H1 (cell line): ENCODE measurements at regions not wholly inside any gene's neighbourhood (a gene's known extent, or its start where the extent isn't known, plus 50 kb on each side); places are given as distances from the start of the nearest gene placed in this dataset.

Experiments used
- CTCF ChIA-PET: fragments of 300-600 bp; sonication (Branson Sonifier 250); formaldehyde crosslinking; loops from one replicate; lab custom pipeline; 2021; ENCODE audit not compliant: partially characterized antibody; lab: Charles Lee
- POLR2A ChIA-PET: fragments of 300-600 bp; sonication (Branson Sonifier 250); formaldehyde crosslinking; loops from one replicate; lab custom pipeline; 2021; ENCODE audit warnings: inconsistent platforms; ENCODE audit not compliant: partially characterized antibody; lab: Charles Lee
- DNase-seq, 2 experiments: peaks; one replicate each; pipeline versions ENCODE4 v3.0.0 to v3.0.0-alpha.2; 2010 to 2022; ENCODE audit warnings: low spot score in 2 of 2, low read depth in 1 of 2, mixed read lengths in 1 of 2
- FAIRE-seq: peaks from 2 replicates; lab custom pipeline; 2011; peaks lifted over from hg19 to GRCh38; lab: Jason Lieb, UNC
- H2AFZ ChIP-seq: 2 replicates; pipeline ENCODE4 v1.8.1; 2012; ENCODE audit warnings: low read length, inconsistent platforms
- H2AK5ac ChIP-seq: 2 replicates; pipeline ENCODE4 v1.6.1; 2013; ENCODE audit warnings: low read depth, low read length
- H2BK120ac ChIP-seq: replicated peaks from 2 replicates; pipeline ENCODE3; 2013; ENCODE audit warnings: low read depth, low read length, inconsistent platforms
- H2BK12ac ChIP-seq: 2 replicates; pipeline ENCODE4 v1.6.1; 2013; ENCODE audit warnings: low read depth, low read length
- H2BK15ac ChIP-seq: 2 replicates; pipeline ENCODE4 v1.6.1; 2013; ENCODE audit warnings: low read length
- H2BK20ac ChIP-seq: 2 replicates; pipeline ENCODE4 v1.6.1; 2013; ENCODE audit warnings: low read length
- H2BK5ac ChIP-seq: 2 replicates; pipeline ENCODE4 v1.6.1; 2013; ENCODE audit warnings: low read depth, low read length
- H3K14ac ChIP-seq: 2 replicates; pipeline ENCODE4 v1.6.1; 2013; ENCODE audit warnings: inconsistent platforms; ENCODE audit not compliant: insufficient read length
- H3K18ac ChIP-seq: 2 replicates; pipeline ENCODE4 v1.6.1; 2013; ENCODE audit warnings: low read length; ENCODE audit errors: extremely low read depth
- H3K23ac ChIP-seq: 2 replicates; pipeline ENCODE4 v1.6.1; 2013; ENCODE audit warnings: inconsistent platforms; ENCODE audit not compliant: insufficient read length
- H3K23me2 ChIP-seq: 2 replicates; pipeline ENCODE4 v1.6.1; 2013; ENCODE audit warnings: low read depth, low read length
- H3K27ac ChIP-seq: 2 replicates; pipeline ENCODE4 v1.6.1; 2011; ENCODE audit warnings: low read depth, low read length, inconsistent platforms
- H3K27me3 ChIP-seq, 4 experiments: replicated peaks in 1 of 4; 1 replicate in 1 of 4; 2 replicates in 3 of 4; pipeline versions ENCODE4 v1.6.1 to v1.8.1; 2011 to 2013; ENCODE audit warnings: low read length in 3 of 4, mild to moderate bottlenecking in 3 of 4, inconsistent platforms in 2 of 4, mixed read lengths in 2 of 4, moderate library complexity in 1 of 4; ENCODE audit not compliant: control insufficient read depth in 3 of 4, insufficient read depth in 3 of 4; ENCODE audit errors: extremely low read depth in 1 of 4
- H3K36me3 ChIP-seq, 4 experiments: 2 replicates each; pipeline versions ENCODE4 v1.6.1 to v1.8.1; 2011 to 2013; ENCODE audit warnings: mild to moderate bottlenecking in 4 of 4, low read length in 3 of 4, moderate library complexity in 2 of 4, control low read depth in 1 of 4, inconsistent platforms in 1 of 4; ENCODE audit not compliant: insufficient read depth in 4 of 4, control insufficient read depth in 2 of 4
- H3K4ac ChIP-seq: replicated peaks from 2 replicates; pipeline ENCODE3; 2013; ENCODE audit warnings: low read length, low read depth, mixed read lengths, inconsistent platforms; ENCODE audit not compliant: insufficient read length
- H3K4me1 ChIP-seq, 4 experiments: replicated peaks in 1 of 4; 1 replicate in 1 of 4; 2 replicates in 3 of 4; pipeline versions ENCODE4 v1.6.1 to v1.8.1; 2011 to 2013; ENCODE audit warnings: low read length in 3 of 4, inconsistent platforms in 2 of 4, mixed read lengths in 1 of 4; ENCODE audit not compliant: insufficient read depth in 4 of 4, control insufficient read depth in 3 of 4
- H3K4me2 ChIP-seq, 2 experiments: 2 replicates each; pipeline versions ENCODE4 v1.6.1 to v1.8.1; 2011 to 2013; ENCODE audit warnings: low read depth in 2 of 2, low read length in 2 of 2, control low read depth in 1 of 2, inconsistent platforms in 1 of 2, mild to moderate bottlenecking in 1 of 2; ENCODE audit not compliant: insufficient read depth in 1 of 2
- H3K4me3 ChIP-seq, 4 experiments: fragments of 200-600, 300-600 bp in 1 of 4; sonication (generic), shearing (Covaris generic), sonication (Bioruptor Twin) in 1 of 4; 2 replicates each; pipeline versions ENCODE4 v1.5.1 to v1.8.1; 2011 to 2016; ENCODE audit warnings: low read length in 4 of 4, low read depth in 3 of 4, control low read depth in 2 of 4, inconsistent platforms in 2 of 4, mild to moderate bottlenecking in 2 of 4, mixed read lengths in 1 of 4, moderate library complexity in 1 of 4; ENCODE audit not compliant: insufficient read depth in 2 of 4; ENCODE audit errors: extremely low read depth in 1 of 4
- H3K56ac ChIP-seq: replicated peaks from 2 replicates; pipeline ENCODE3; 2013; ENCODE audit warnings: low read depth, mild to moderate bottlenecking, mixed read lengths, low read length, inconsistent platforms; ENCODE audit not compliant: insufficient read length
- H3K79me1 ChIP-seq: 2 replicates; pipeline ENCODE4 v1.6.1; 2013; ENCODE audit warnings: low read depth, low read length, control low read depth
- H3K79me2 ChIP-seq, 2 experiments: 2 replicates each; pipeline versions ENCODE4 v1.6.1 to v1.8.1; 2012 to 2013; ENCODE audit warnings: low read length in 2 of 2, mild to moderate bottlenecking in 2 of 2, inconsistent platforms in 1 of 2; ENCODE audit not compliant: insufficient read depth in 2 of 2, control insufficient read depth in 1 of 2
- H3K9ac ChIP-seq, 4 experiments: replicated peaks in 1 of 4; 1 replicate in 1 of 4; 2 replicates in 3 of 4; pipeline versions ENCODE4 v1.6.1 to v1.8.1; 2011 to 2013; ENCODE audit warnings: low read depth in 3 of 4, low read length in 3 of 4, control low read depth in 2 of 4, mild to moderate bottlenecking in 2 of 4, moderate library complexity in 2 of 4, inconsistent platforms in 1 of 4; ENCODE audit errors: extremely low read depth in 1 of 4
- H3K9me3 ChIP-seq, 2 experiments: 2 replicates each; pipeline versions ENCODE4 v1.6.1 to v1.8.1; 2012 to 2013; ENCODE audit warnings: mild to moderate bottlenecking in 2 of 2, moderate library complexity in 2 of 2, control low read depth in 1 of 2, inconsistent platforms in 1 of 2, low read depth in 1 of 2, low read length in 1 of 2, mixed read lengths in 1 of 2; ENCODE audit not compliant: insufficient read depth in 2 of 2
- H4K20me1 ChIP-seq, 2 experiments: replicated peaks in 1 of 2; 2 replicates each; pipeline versions ENCODE3 to v1.8.1; 2011 to 2013; ENCODE audit warnings: inconsistent platforms in 2 of 2, low read length in 2 of 2, mild to moderate bottlenecking in 1 of 2; ENCODE audit not compliant: insufficient read depth in 2 of 2, control insufficient read depth in 1 of 2
- H4K5ac ChIP-seq: 2 replicates; pipeline ENCODE4 v1.6.1; 2013; ENCODE audit warnings: low read length, low read depth, mixed read lengths, inconsistent platforms; ENCODE audit not compliant: insufficient read length
- H4K8ac ChIP-seq: 2 replicates; pipeline ENCODE4 v1.8.0; 2013; ENCODE audit warnings: mild to moderate bottlenecking, moderate library complexity, low read length, inconsistent platforms; ENCODE audit not compliant: insufficient read depth; ENCODE audit errors: extremely low read depth
- H4K91ac ChIP-seq: replicated peaks from 2 replicates; pipeline ENCODE3; 2013; ENCODE audit warnings: low read length, mixed read lengths, inconsistent platforms; ENCODE audit not compliant: insufficient read length
- PHF8 ChIP-seq: fragments of 200-600 bp; sonication (generic); conservative IDR thresholded peaks from 2 replicates; pipeline ENCODE4 v1.7.1; 2012; ENCODE audit warnings: low read depth, mild to moderate bottlenecking, inconsistent platforms, low read length, moderate library complexity
- RFX5 ChIP-seq: IDR thresholded peaks from 2 replicates; pipeline ENCODE4 v1.6.1; 2011; ENCODE audit warnings: low read depth, low read length, improper control_type of control experiment, borderline replicate concordance
- RXRA ChIP-seq: IDR thresholded peaks from 2 replicates; pipeline ENCODE4 v1.6.1; 2011; ENCODE audit warnings: low read depth, mild to moderate bottlenecking, low read length, moderate library complexity; ENCODE audit not compliant: insufficient read depth
- TEAD4 ChIP-seq: IDR thresholded peaks from 2 replicates; pipeline ENCODE4 v1.6.1; 2012; ENCODE audit warnings: low read depth, low read length, inconsistent platforms, mixed read lengths
- WGBS, 2 experiments: shearing (Covaris generic) in 1 of 2; methylation state at CpG; one replicate each; pipeline versions ENCODE4 v1.1.6 to v1.1.7; 2013 to 2015; ENCODE audit warnings: low lambda C conversion rate in 2 of 2, mixed read lengths in 2 of 2, inconsistent platforms in 1 of 2, low coverage in 1 of 2, missing lambda C conversion rate in 1 of 2; ENCODE audit not compliant: insufficient replicate concordance in 2 of 2, insufficient coverage in 1 of 2, insufficient read length in 1 of 2; ENCODE audit errors: extremely low coverage in 1 of 2, missing lambda C conversion rate in 1 of 2; 5-methylcytosine and 5-hydroxymethylcytosine counted together
- TF ChIP-seq, protein P1 (sequence below): IDR thresholded peaks from 2 replicates; pipeline ENCODE4 v1.6.1; 2012; ENCODE audit warnings: inconsistent platforms

DNA sequence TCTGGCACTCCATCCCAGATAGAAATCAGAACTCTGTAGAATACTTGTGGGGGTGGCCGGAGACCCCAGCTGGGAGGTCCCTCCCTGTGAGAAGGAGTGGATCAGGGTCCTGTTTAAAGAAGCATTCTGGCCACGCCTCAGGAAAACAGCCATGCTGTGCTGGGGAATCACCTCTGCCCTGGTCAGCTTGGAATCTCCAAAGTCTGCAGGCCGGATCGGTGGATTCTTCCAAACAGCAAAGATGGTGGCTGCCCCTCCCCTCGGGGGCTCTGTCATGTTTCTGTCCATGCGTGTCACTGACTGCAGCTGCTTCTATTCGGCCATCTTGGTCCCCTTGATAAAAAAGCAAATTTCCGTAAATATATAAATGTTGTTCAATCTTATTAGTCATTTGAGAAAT, 365.9 kb downstream of the JRKL start:
- H3K23me2 ChIP-seq: no peaks in the 10 kb centered on the region
- no peak overlapping the region for H2BK5ac ChIP-seq
- no peak overlapping the region for H3K4me2 ChIP-seq
- H4K91ac ChIP-seq: no peak overlapping the region
- H3K4ac ChIP-seq: no peak overlapping the region
- DNase-seq: no peak
- H3K9ac ChIP-seq: no peak overlapping the region
- no peak overlapping the region for H2BK20ac ChIP-seq
- no peak overlapping the region for H2BK15ac ChIP-seq
- H3K18ac ChIP-seq: no peak overlapping the region
- no peak overlapping the region for H3K27ac ChIP-seq
- no peaks in the 10 kb centered on the region for H3K79me2 ChIP-seq
- no peak overlapping the region for H2AFZ ChIP-seq
- no peaks in the 10 kb centered on the region for H3K4me1 ChIP-seq
- H4K20me1 ChIP-seq: no peaks in the 10 kb centered on the region
- H4K5ac ChIP-seq: no peak overlapping the region
- H3K23ac ChIP-seq: no peak overlapping the region
- no peaks in the 10 kb centered on the region for H3K9me3 ChIP-seq
- TF ChIP-seq TEAD4: no peak
- TF ChIP-seq RFX5: no peak
- TF ChIP-seq, protein P1, sequence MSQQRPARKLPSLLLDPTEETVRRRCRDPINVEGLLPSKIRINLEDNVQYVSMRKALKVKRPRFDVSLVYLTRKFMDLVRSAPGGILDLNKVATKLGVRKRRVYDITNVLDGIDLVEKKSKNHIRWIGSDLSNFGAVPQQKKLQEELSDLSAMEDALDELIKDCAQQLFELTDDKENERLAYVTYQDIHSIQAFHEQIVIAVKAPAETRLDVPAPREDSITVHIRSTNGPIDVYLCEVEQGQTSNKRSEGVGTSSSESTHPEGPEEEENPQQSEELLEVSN: no peak
- TF ChIP-seq RXRA: no peak
- TF ChIP-seq PHF8: no peak
- TF ChIP-seq, all 59 proteins: peak for 0
- no peaks in the 10 kb centered on the region for H3K27me3 ChIP-seq
- H2AK5ac ChIP-seq: no peak overlapping the region
- no peak overlapping the region for H3K56ac ChIP-seq
- ChIA-PET CTCF (interaction anchor here (0.6 kb wide), 1 partner anchor 248 kb away, joined by 3 read pairs; no protein-coding TSS in a partner anchor), POLR2A (no interaction called here)
- H3K4me3 ChIP-seq: no peak overlapping the region
- H2BK12ac ChIP-seq: no peak overlapping the region
- WGBS, 2 experiments: 98% methylated on average over 8 of the region's 8 CpGs; no CpG with 5 or more reads in 1 of the 2 experiments
- no peak for FAIRE-seq
- no peak overlapping the region for H3K14ac ChIP-seq
- no peaks in the 10 kb centered on the region for H3K36me3 ChIP-seq
- no peak overlapping the region for H2BK120ac ChIP-seq
- no peaks in the 10 kb centered on the region for H3K79me1 ChIP-seq
- H4K8ac ChIP-seq: peak overlapping the region; percentile 25; the same call in 1 of the 2 replicates
